ENCODE measurements at regions not wholly inside any gene's neighbourhood (a gene's known extent, or its start where the extent isn't known, plus 50 kb on each side); places are given as distances from the start of the nearest gene placed in this dataset.

GRCh38 chr18:77666613-77667012 lies 417.0 kb downstream of the GALR1 start:
- no peak for TF ChIP-seq CTCF (conservative IDR thresholded peaks at IDR 0.05 in 1 of 2, IDR thresholded peaks at IDR 0.05 in 1 of 2; ENCODE audit: low read depth in 1 of 2, low read length in 2 of 2)
- no peak for TF ChIP-seq EZH2 (IDR thresholded peaks at IDR 0.05; ENCODE audit: low read length, missing control alignments)

All from fibroblast of lung (primary cell).